NT2/D1 (cell line): ENCODE measurements at regions not wholly inside any gene's neighbourhood (a gene's known extent, or its start where the extent isn't known, plus 50 kb on each side); places are given as distances from the start of the nearest gene placed in this dataset.

Experiments
- SUZ12 ChIP-seq: IDR thresholded peaks from 2 replicates; pipeline ENCODE4 v1.6.1; 2011; ENCODE audit not compliant: insufficient read length, insufficient read depth; ENCODE audit errors: extremely low read depth
- YY1 ChIP-seq: IDR thresholded peaks from 2 replicates; pipeline ENCODE4 v1.6.1; 2011; ENCODE audit not compliant: insufficient read length, insufficient read depth

- TF ChIP-seq SUZ12 (no peak), YY1 (no peak)
Observed at GRCh38 chr5:124260921-124261515, 485.4 kb downstream of the ZNF608 start.
